Activated CD8-positive, alpha-beta T cell treated with anti-CD3 and anti-CD28 coated beads for 36 hours (primary cell): ENCODE measurements at regions not wholly inside any gene's neighbourhood (a gene's known extent, or its start where the extent isn't known, plus 50 kb on each side); places are given as distances from the start of the nearest gene placed in this dataset.

ENCODE experiments used
- ATAC-seq: fragments of 200-7000 bp; cut with Tn5 transposase; one replicate; pipeline ENCODE4 v1.10.0; 2021; ENCODE audit warnings: mild to moderate bottlenecking, moderate library complexity
- CTCF ChIA-PET: fragments of 350-600 bp; sonication (Branson Sonifier 250); formaldehyde crosslinking; loops from one replicate; lab custom pipeline; 2021; ENCODE audit warnings: antibody characterized with exemption; lab: Charles Lee
- POLR2A ChIA-PET: fragments of 350-600 bp; sonication (Branson Sonifier 250); formaldehyde crosslinking; loops from one replicate; lab custom pipeline; 2021; ENCODE audit warnings: antibody characterized with exemption; lab: Charles Lee
- DNase-seq: peaks from one replicate; pipeline ENCODE4 v3.0.0-alpha.2; 2020
- H3K27ac Mint-ChIP-seq: one replicate; pipeline ENCODE4 v1.8.0; 2021; ENCODE audit warnings: mild to moderate bottlenecking, mixed read lengths
- H3K27me3 Mint-ChIP-seq: one replicate; pipeline ENCODE4 v1.8.0; 2021; ENCODE audit warnings: mixed read lengths
- H3K36me3 Mint-ChIP-seq: one replicate; pipeline ENCODE4 v1.8.0; 2021; ENCODE audit warnings: low read depth, mixed read lengths
- H3K4me1 Mint-ChIP-seq: one replicate; pipeline ENCODE4 v1.8.0; 2021; ENCODE audit warnings: low read depth, mixed read lengths
- H3K4me3 Mint-ChIP-seq: one replicate; pipeline ENCODE4 v1.8.0; 2021; ENCODE audit warnings: mild to moderate bottlenecking, moderate library complexity, mixed read lengths
- H3K9me3 Mint-ChIP-seq: one replicate; pipeline ENCODE4 v1.8.0; 2021; ENCODE audit warnings: mixed read lengths
- CTCF ChIP-seq: fragments of 200-600 bp; IDR thresholded peaks from one replicate; pipeline ENCODE4 v1.8.0; 2022; ENCODE audit warnings: antibody characterized with exemption, mild to moderate bottlenecking
- intact Hi-C: fragments of 100-400 bp; cut with micrococcal nuclease; formaldehyde crosslinking; loops from one replicate; pipeline ENCODE4 v1.10.0; 2022

- H3K27me3 Mint-ChIP-seq = peaks cover 5% of the 10 kb centered on the region
- CTCF ChIA-PET = no interaction called here
- H3K4me3 Mint-ChIP-seq = no peak overlapping the region
- no peaks in the 10 kb centered on the region for H3K9me3 Mint-ChIP-seq
- ATAC-seq (no peak), DNase-seq (no peak)
- POLR2A ChIA-PET = interaction anchor here (0.7 kb wide), 1 partner anchor 11 kb away, joined by 3 read pairs; no protein-coding TSS in a partner anchor
- H3K4me1 Mint-ChIP-seq = no peaks in the 10 kb centered on the region
- TF ChIP-seq CTCF = no peak
- intact Hi-C loops = no loop called here
- no peaks in the 10 kb centered on the region for H3K36me3 Mint-ChIP-seq
- H3K27ac Mint-ChIP-seq = no peak overlapping the region
These were observed 56.3 kb upstream of the GDNF start for GRCh38 chr5:37896159-37896558.

DNA sequence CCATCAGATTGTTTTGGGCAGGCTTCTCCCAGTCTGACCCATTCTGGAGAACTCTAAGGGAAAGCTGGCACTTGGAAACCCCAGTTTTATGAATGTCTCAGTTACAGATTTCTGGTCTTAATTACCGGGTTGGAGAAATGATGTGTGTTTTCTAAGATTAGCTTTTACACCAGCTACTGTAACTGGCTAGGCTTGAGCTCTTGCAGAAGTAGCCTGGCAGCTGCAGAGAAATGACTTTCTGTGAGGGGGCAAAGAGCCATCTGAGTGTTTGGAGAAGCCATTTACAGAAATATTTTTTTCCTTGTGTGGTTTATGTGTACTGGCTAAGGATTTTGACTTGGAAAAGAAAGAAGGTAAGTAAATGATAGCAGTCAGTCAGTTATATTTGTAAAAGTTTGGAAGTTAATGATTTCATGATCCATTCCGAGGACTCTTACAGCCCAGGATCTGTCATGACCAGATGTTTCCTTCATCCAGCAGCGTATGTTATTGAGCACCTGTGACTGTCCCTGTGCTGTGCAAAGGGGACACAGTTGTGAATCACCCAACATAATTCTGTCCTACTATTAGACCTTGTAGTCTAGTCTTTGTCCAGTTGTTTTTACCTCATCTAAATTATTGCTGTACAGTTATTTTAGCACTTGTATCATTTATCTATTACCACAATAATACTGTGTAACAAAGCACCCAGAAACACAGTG is 53.7 kb upstream of the GDNF start:
- ATAC-seq (no peak), DNase-seq (no peak)
- ChIA-PET CTCF (no interaction called here), POLR2A (no interaction called here)
- H3K27me3 Mint-ChIP-seq = peaks cover 3% of the 10 kb centered on the region
- no peaks in the 10 kb centered on the region for H3K4me1 Mint-ChIP-seq
- no peaks in the 10 kb centered on the region for H3K9me3 Mint-ChIP-seq
- TF ChIP-seq CTCF = no peak
- H3K4me3 Mint-ChIP-seq = no peak overlapping the region
- intact Hi-C loops = no loop called here
- H3K27ac Mint-ChIP-seq = no peak overlapping the region
- no peaks in the 10 kb centered on the region for H3K36me3 Mint-ChIP-seq

- Mint-ChIP-seq H3K27me3 (peaks cover under 1% of the 10 kb centered on the region), H3K27ac (no peak overlapping the region), H3K36me3 (no peaks in the 10 kb centered on the region), H3K9me3 (no peaks in the 10 kb centered on the region), H3K4me3 (no peak overlapping the region), H3K4me1 (no peaks in the 10 kb centered on the region)
- ChIA-PET POLR2A (no interaction called here), CTCF (no interaction called here)
- ATAC-seq (no peak), DNase-seq (no peak)
- TF ChIP-seq CTCF = no peak
- intact Hi-C loops = no loop called here
These were observed 52.7 kb upstream of the GDNF start for GRCh38 chr5:37892586-37892985.

GRCh38 chr5:37891832-37892231 is 52.0 kb upstream of the GDNF start:
- Mint-ChIP-seq H3K27me3 (no peaks in the 10 kb centered on the region), H3K9me3 (no peaks in the 10 kb centered on the region), H3K4me3 (no peak overlapping the region), H3K27ac (no peak overlapping the region), H3K36me3 (no peaks in the 10 kb centered on the region), H3K4me1 (no peaks in the 10 kb centered on the region)
- intact Hi-C loops = no loop called here
- no peak for ATAC-seq
- ChIA-PET POLR2A (no interaction called here), CTCF (no interaction called here)
- no peak for DNase-seq
- no peak for TF ChIP-seq CTCF

DNA sequence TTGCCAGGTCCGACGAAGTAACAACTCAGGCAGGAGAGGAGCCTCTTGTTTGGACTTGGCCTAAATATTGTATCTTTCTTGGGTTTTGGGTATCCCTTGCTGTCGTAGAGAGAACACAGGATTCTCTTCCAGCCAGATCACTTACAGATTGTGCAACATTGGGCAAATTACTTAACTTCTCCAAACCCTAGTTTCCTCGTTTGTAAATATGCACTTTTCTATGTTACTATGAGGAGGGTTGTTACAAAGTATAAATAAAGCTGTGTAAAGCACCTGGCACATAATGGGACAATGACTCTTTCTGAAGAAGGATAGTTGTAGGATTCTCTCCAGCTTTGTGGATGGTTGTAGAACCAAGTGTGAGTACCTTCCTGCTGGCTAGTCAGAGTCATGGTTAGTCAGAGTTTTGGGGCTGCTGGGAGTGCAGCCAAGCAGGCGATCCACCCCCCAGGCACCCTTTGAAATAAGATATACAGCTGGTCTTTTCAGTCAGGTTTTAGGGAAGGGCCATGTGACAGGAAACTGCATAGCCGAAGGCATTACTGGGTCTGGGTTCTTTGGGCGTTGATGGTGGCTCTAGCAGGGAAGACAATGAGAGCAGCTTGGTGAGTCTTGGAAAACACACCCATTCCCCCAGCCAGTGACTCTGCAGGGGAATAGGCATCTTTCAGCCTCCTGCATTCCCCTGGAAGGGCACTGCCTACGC is 49.9 kb upstream of the GDNF start:
- ChIA-PET CTCF (no interaction called here), POLR2A (no interaction called here)
- peaks cover 3% of the 10 kb centered on the region for H3K27me3 Mint-ChIP-seq
- intact Hi-C loops = no loop called here
- TF ChIP-seq CTCF = no peak
- H3K4me3 Mint-ChIP-seq = no peak overlapping the region
- no peaks in the 10 kb centered on the region for H3K36me3 Mint-ChIP-seq
- H3K27ac Mint-ChIP-seq = no peak overlapping the region
- H3K4me1 Mint-ChIP-seq = no peaks in the 10 kb centered on the region
- no peak for DNase-seq
- no peak for ATAC-seq
- H3K9me3 Mint-ChIP-seq = no peaks in the 10 kb centered on the region
